GM04503 (cell line): ENCODE measurements at regions not wholly inside any gene's neighbourhood (a gene's known extent, or its start where the extent isn't known, plus 50 kb on each side); places are given as distances from the start of the nearest gene placed in this dataset.
"Not testable (repeated sequence)": the region's sequence is repeated elsewhere in the genome, so short reads cannot be mapped to it uniquely, and the experiment has no call there.

Experiments
- DNase-seq: peaks from one replicate; pipeline ENCODE4 v3.0.0-alpha.2; 2012; ENCODE audit warnings: low read depth

- no peak for DNase-seq
Observed at GRCh38 chr14:48391661-48392060, 716.3 kb upstream of the MDGA2 start.

DNA sequence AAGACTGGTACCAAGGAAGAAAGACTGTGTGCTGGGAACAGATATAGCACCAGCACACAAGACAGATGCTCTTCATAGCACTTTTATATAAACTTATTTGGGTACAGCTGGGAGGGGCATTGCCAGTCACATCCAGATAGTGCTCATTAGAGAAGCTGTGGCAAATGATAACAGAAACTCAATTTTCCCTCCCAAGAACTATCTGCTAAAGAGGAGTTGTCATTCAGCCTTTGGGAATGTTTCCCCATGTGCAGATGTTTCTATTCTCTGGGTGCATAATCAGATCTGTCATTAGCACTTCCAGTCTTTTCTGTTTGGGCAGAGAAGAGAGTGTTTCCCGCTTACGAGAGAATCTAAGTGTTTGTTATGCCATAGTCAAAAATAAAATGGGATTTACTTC is 714.9 kb upstream of the MDGA2 start:
- DNase-seq, result no peak

DNA sequence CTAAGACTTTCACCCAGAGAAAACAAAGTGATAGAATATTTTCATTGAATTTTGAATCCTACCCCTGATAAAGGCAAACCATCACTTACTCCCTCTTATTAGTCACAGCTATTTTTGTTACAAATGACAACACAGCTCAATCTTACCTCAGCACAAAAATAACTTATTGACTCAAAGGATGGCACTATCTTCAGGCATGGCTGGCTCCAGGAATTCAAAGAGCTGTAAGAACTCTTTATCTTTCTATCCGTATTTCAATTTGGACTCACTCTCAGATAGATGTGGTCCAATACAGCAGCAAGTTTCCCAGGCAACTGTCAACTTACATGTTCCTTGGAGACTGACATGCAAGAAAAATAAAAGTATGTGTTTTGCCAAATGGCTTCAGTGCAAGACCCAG is 709.4 kb upstream of the MDGA2 start:
- no peak for DNase-seq

- DNase-seq, result no peak
Observed at GRCh38 chr14:48382961-48383360, 707.6 kb upstream of the MDGA2 start.

GRCh38 chr14:48378541-48378940 is 703.1 kb upstream of the MDGA2 start:
- DNase-seq, result no peak

DNA sequence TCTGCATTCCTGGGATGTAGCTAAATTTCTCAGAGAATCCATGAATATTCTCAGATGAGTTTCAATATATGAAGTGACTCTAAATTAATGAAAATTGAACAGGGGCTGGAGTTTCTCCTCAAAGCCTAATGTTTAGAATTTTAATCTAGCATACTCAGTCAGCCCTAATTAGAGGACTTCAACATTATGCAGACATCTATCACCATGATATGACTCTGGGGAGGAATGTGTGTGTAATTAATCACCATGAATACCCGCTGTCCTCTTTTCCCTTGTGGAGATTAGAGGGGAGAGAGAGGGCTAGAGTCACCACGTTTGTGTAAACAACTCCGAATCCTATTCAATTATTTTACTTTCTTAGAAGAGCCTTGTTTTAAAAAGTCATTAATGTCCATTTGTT is 698.6 kb upstream of the MDGA2 start:
- DNase-seq, result no peak

- DNase-seq, result no peak
Observed at GRCh38 chr14:48350971-48351370, 675.6 kb upstream of the MDGA2 start.

- DNase-seq, result no peak
Observed at GRCh38 chr14:48349689-48350088, 674.3 kb upstream of the MDGA2 start.

DNA sequence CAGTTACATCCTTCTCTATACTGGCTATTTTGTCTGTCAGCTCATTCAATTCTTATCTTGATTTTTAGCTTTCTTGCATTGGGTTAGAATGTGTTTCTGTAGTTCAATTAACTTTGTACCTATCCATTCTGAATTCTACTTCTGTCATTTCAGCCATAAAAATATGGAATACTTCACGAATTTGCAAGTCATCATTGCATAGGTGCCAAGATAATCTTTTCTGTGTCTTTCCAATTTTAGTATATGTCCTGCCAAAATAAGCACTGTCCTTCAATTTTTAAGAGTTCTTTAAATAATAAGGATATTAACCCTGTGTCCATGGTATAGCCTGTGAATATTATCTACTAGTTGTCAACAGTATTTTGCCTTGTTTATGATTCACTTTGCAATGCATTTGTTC is 665.7 kb upstream of the MDGA2 start:
- DNase-seq, result no peak

- no peak for DNase-seq
Observed at GRCh38 chr14:48333221-48333920, 658.0 kb upstream of the MDGA2 start.

GRCh38 chr14:48331421-48331820 is 656.0 kb upstream of the MDGA2 start:
- DNase-seq, result no peak

DNA sequence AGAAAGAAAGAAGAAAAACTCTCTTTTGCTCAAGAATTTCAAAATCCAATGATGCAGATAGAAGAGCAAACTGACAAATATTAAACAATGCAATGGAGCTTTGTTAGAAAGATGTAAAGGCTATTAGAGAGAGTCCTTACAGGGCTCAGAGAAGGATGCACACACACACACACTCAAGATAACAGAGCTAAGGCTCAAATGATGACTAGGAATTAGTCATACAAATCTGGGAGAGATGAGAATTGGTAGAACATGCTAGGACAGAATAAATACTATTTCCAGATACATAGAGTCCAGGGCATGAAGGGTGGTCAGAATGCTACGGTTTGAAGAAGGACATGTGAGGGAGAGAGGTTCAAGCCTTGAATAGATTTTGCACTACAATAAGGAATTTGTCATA is 650.1 kb upstream of the MDGA2 start:
- no peak for DNase-seq

DNA sequence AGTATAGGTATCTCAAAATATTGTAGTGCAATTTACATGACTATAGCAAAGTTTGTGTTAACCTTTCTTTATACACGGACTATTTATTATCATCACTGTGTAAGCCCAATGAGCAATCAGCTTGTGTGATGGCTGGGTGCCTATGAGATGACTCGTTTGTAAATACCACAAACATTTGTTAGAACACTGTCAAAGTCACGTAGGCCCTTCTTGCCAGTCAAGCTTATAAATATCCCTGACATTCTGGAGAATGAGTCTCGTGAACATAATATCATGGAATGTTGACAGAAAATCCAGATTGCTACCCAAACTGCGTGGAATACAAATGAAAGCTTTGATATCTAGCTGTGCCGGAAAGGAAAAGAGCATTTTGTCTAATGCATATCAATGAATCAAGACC is 648.3 kb upstream of the MDGA2 start:
- DNase-seq, result no peak

DNA sequence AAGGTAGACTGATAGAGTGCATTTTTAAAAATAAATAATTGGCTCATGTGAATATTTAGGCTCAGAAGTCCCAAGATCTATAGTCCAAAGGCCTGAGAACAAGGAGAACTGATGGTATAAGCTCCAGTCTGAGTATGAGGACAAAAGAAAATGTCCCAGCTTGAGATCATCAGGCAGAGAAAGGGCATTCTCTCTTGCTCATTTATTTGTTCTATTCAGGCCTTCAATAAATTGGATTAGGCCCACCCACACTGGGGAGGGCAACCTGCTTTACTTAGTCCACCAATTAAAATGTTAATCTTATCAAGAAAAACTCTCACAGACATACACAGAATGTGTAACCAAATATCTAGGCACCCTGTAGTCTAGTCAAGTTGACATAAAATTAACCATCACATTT is 644.4 kb upstream of the MDGA2 start:
- no peak for DNase-seq

DNA sequence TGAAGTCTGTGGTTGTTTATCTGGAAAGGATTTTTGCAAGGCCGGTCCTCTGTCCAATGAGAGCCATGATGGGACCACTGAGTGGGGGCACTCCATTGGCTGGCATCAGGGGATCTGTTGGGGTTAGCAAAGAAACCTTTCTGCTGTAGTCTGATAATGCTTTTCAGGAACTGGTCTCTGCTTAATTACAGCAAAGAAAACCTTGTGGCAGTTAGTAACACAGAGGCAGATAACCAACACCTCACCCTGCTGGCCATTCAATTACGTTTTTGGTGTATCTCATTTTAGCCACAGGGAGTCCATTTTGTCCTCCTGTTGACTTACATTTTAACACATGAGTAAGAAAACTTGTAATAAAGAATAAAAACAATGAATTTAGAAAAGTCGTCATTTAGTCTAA is 629.3 kb upstream of the MDGA2 start:
- no peak for DNase-seq

DNA sequence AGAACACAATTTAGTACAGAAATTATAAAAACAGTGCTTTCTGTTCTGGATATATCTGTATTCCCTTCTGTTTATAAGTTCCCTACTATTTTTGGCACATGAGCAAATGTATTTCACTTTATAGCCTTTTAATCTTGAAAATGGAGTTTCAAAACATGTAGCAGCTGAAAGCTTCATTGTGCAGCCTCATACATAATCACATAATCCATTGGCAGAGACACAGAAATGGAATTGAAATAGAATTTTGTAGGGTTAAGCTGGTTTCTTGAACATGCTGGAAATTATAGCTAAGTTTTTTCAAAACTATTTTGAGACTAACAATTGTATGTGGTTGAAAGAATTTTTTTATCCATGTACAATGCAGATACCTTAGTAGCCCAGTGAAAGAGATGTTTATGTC is 614.3 kb upstream of the MDGA2 start:
- DNase-seq, result no peak

- DNase-seq, result not testable (repeated sequence)
Observed at GRCh38 chr14:48285217-48285616, 609.8 kb upstream of the MDGA2 start.

GRCh38 chr14:48275301-48275700 is 599.9 kb upstream of the MDGA2 start:
- DNase-seq, result no peak

GRCh38 chr14:48274826-48275225 is 599.4 kb upstream of the MDGA2 start:
- DNase-seq, result no peak

GRCh38 chr14:48267926-48268325 is 592.5 kb upstream of the MDGA2 start:
- not testable (repeated sequence) for DNase-seq

DNA sequence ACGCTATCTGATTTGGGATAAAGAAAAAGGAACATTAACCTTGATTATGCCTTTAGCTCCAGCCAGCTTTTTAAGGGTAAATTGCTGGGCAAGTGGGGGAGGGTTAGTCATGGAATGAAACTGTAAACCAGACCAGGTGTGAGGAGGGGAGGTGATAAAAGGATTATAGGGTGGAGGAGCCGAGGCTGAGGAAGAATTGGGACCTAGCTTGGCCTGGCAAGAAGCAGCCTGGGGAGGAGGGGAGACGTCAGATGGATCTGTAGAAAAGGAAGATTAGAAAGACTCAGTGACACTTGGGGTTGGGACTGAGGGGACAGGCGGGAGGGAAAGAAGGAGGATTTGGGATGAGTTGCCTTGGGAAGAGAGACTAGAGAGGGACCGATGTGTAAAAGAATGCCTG is 590.8 kb upstream of the MDGA2 start:
- not testable (repeated sequence) for DNase-seq

- no peak for DNase-seq
Observed at GRCh38 chr14:48261436-48261835, 586.0 kb upstream of the MDGA2 start.

DNA sequence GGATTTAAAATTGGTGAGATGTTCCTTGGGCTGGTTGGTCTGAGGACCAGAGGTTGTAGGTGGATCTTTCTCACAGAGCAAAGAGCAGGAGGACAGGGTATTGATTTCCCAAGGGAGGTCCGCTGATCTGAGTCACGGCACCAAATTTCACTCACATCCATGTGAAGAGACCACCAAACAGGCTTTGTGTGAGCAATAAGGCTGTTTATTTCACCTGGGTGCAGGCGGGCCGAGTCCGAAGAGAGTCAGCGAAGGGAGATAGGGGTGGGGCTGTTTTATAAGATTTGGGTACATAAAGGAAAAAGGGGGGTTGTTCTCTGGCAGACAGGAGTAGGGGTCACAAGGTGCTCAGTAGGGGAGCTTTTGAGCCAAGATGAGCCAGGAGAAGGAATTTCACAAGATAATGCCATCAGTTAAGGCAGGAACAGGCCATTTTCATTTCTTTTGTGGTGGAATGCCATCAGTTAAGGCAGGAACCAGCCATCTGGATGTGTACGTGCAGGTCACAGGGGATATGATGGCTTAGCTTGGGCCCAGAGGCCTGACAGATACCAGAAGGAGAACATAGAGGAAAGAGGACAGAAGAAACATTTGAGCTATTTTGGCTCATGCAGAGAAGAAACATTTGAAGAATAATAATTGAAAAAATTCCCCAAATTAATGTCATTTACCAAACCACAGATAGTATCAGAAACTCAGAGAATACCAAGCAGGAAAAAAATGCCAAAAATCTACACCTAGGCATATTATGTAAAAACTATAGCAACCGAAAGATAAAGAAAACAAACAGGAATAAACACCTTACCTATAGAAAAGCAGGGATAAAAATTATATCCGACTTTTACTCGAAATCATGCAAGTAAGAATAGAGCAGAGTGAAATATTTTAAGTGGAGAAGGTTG is 585.2 kb upstream of the MDGA2 start:
- DNase-seq, result not testable (repeated sequence)

- DNase-seq, result not testable (repeated sequence)
Observed at GRCh38 chr14:48259876-48260275, 584.5 kb upstream of the MDGA2 start.
